HCT116 (cell line): ENCODE measurements at regions not wholly inside any gene's neighbourhood (a gene's known extent, or its start where the extent isn't known, plus 50 kb on each side); places are given as distances from the start of the nearest gene placed in this dataset.

Source experiments
- ATAC-seq: fragments of 200-7000 bp; cut with Tn5 transposase; 2 replicates; pipeline ENCODE4 v1.9.1; 2020; ENCODE audit warnings: mild to moderate bottlenecking, moderate library complexity
- BruUV-seq: library from RNA; stranded (reverse); fragments of 400-500 nt; replicated peaks from 2 replicates; lab custom pipeline; 2021; lab: Mats Ljungman, UMichigan
- CTCF ChIA-PET: fragments of 300-600 bp; sonication (Branson Sonifier 250); formaldehyde crosslinking; loops from one replicate; lab custom pipeline; 2021; ENCODE audit warnings: antibody characterized with exemption; lab: Charles Lee
- POLR2A ChIA-PET: fragments of 300-600, 350-600 bp; sonication (Branson Sonifier 250); formaldehyde crosslinking; loops from one replicate; lab custom pipeline; 2021; ENCODE audit warnings: antibody characterized with exemption; lab: Charles Lee
- RAD21 ChIA-PET, 2 experiments: fragments of 300-600 bp; sonication (Branson Sonifier 250); formaldehyde crosslinking; loops; one replicate each; lab custom pipeline; 2023; ENCODE audit warnings: low total read pairs in 2 of 2; ENCODE audit not compliant: uncharacterized antibody in 2 of 2, unreplicated experiment in 2 of 2, low non-redundant PET in 1 of 2; lab: Charles Lee
- DNase-seq: peaks from one replicate; pipeline ENCODE4 v3.0.0-alpha.2; 2010; ENCODE audit warnings: low read depth, low spot score
- H2AFZ ChIP-seq: fragments of 200-600 bp; shearing (Covaris generic), sonication (generic); 2 replicates; pipeline ENCODE4 v1.6.1; 2017; ENCODE audit warnings: low read depth, mixed run types, mixed read lengths, antibody characterized with exemption, low read length; ENCODE audit not compliant: poor library complexity, severe bottlenecking
- H3K27ac ChIP-seq: 2 replicates; pipeline ENCODE4 v1.5.1; 2012; ENCODE audit warnings: low read depth, low read length
- H3K27me3 ChIP-seq: fragments of 200-600 bp; sonication (generic); 2 replicates; pipeline ENCODE4 v1.6.1; 2016; ENCODE audit warnings: mixed run types, low read length, mixed read lengths; ENCODE audit not compliant: insufficient read depth
- H3K36me3 ChIP-seq, 2 experiments: fragments of 200-500 bp in 1 of 2; fragments of 200-600 bp in 1 of 2; sonication (Bioruptor generic) in 1 of 2; sonication (generic) in 1 of 2; 2 replicates each; pipeline versions ENCODE4 v1.5.1 to v1.6.1; 2014 to 2016; ENCODE audit warnings: low read length in 2 of 2, inconsistent platforms in 1 of 2, mixed read lengths in 1 of 2, mixed run types in 1 of 2; ENCODE audit not compliant: insufficient read depth in 2 of 2, control insufficient read depth in 1 of 2
- H3K4me1 ChIP-seq, 2 experiments: fragments of 200-600 bp in 1 of 2; sonication (generic) in 1 of 2; 2 replicates each; pipeline versions ENCODE4 v1.5.1 to v1.6.1; 2012 to 2017; ENCODE audit warnings: low read length in 2 of 2, inconsistent platforms in 1 of 2, mild to moderate bottlenecking in 1 of 2, mixed read lengths in 1 of 2, mixed run types in 1 of 2, moderate library complexity in 1 of 2; ENCODE audit not compliant: insufficient read depth in 2 of 2, control insufficient read depth in 1 of 2
- H3K4me2 ChIP-seq: fragments of 200-600 bp; sonication (generic); 2 replicates; pipeline ENCODE4 v1.6.1; 2017; ENCODE audit warnings: mixed run types, low read length, mixed read lengths
- H3K4me3 ChIP-seq, 2 experiments: fragments of 200-600 bp in 1 of 2; sonication (generic) in 1 of 2; replicated peaks in 1 of 2; 2 replicates each; pipeline ENCODE4 v1.5.1; 2011 to 2016; ENCODE audit warnings: low read length in 2 of 2, control low read depth in 1 of 2, low read depth in 1 of 2, mild to moderate bottlenecking in 1 of 2, mixed read lengths in 1 of 2, mixed run types in 1 of 2
- H3K79me2 ChIP-seq: fragments of 200-600 bp; sonication (generic); 2 replicates; pipeline ENCODE4 v1.6.1; 2017; ENCODE audit warnings: mild to moderate bottlenecking, mixed run types, low read length, moderate library complexity, mixed read lengths; ENCODE audit not compliant: insufficient read depth
- H3K9ac ChIP-seq: fragments of 200-600 bp; sonication (generic); 2 replicates; pipeline ENCODE4 v1.6.1; 2016; ENCODE audit warnings: low read length, mixed read lengths
- H3K9me2 ChIP-seq: fragments of 200-600 bp; sonication (generic), shearing (Covaris generic); 2 replicates; pipeline ENCODE4 v1.6.1; 2017; ENCODE audit warnings: mixed run types, mild to moderate bottlenecking, moderate library complexity; ENCODE audit not compliant: insufficient read depth
- H3K9me3 ChIP-seq, 2 experiments: fragments of 200-500 bp in 1 of 2; fragments of 200-600 bp in 1 of 2; sonication (Bioruptor generic) in 1 of 2; sonication (generic) in 1 of 2; 2 replicates each; pipeline ENCODE4 v1.6.1; 2014 to 2017; ENCODE audit warnings: low read length in 2 of 2, mixed read lengths in 2 of 2, inconsistent platforms in 1 of 2, low read depth in 1 of 2, mild to moderate bottlenecking in 1 of 2, mixed run types in 1 of 2, moderate library complexity in 1 of 2; ENCODE audit not compliant: control insufficient read depth in 1 of 2, insufficient read depth in 1 of 2
- H4K20me1 ChIP-seq: fragments of 200-600 bp; sonication (generic), shearing (Covaris generic); 2 replicates; pipeline ENCODE4 v1.6.1; 2017; ENCODE audit warnings: mixed run types, mild to moderate bottlenecking, moderate library complexity; ENCODE audit not compliant: insufficient read depth
- CBX3 ChIP-seq: IDR thresholded peaks from 2 replicates; pipeline ENCODE4 v1.6.1; 2012; ENCODE audit warnings: low read depth
- EGR1 ChIP-seq: IDR thresholded peaks from 2 replicates; pipeline ENCODE4 v1.6.1; 2012; ENCODE audit warnings: low read depth
- ELF1 ChIP-seq: IDR thresholded peaks from 2 replicates; pipeline ENCODE4 v1.6.1; 2012; ENCODE audit warnings: low read depth, borderline replicate concordance
- EZH2 ChIP-seq: fragments of 200-600 bp; sonication (generic); IDR thresholded peaks from 2 replicates; pipeline ENCODE4 v1.6.1; 2017; ENCODE audit warnings: antibody characterized with exemption, mixed run types
- EZH2phosphoT487 ChIP-seq: fragments of 200-600 bp; IDR thresholded peaks from 2 replicates; pipeline ENCODE4 v1.6.1; 2018; ENCODE audit warnings: antibody characterized with exemption, borderline replicate concordance
- FOSL1 ChIP-seq: IDR thresholded peaks from 2 replicates; pipeline ENCODE4 v1.6.1; 2012; ENCODE audit warnings: low read depth
- JUND ChIP-seq: IDR thresholded peaks from 2 replicates; pipeline ENCODE4 v1.6.1; 2012
- MAX ChIP-seq: IDR thresholded peaks from 2 replicates; pipeline ENCODE4 v1.6.1; 2012
- POLR2A ChIP-seq: IDR thresholded peaks from 2 replicates; pipeline ENCODE4 v1.7.0; 2011; ENCODE audit warnings: borderline replicate concordance; ENCODE audit not compliant: insufficient read depth, insufficient read length; ENCODE audit errors: extremely low read depth
- RAD21 ChIP-seq: IDR thresholded peaks from 2 replicates; pipeline ENCODE4 v1.6.1; 2012; ENCODE audit warnings: low read depth, mild to moderate bottlenecking
- SRF ChIP-seq: IDR thresholded peaks from 2 replicates; pipeline ENCODE4 v1.6.1; 2012; ENCODE audit warnings: low read depth
- TCF7L2 ChIP-seq: IDR thresholded peaks from 2 replicates; pipeline ENCODE4 v1.7.0; 2011; ENCODE audit warnings: borderline replicate concordance, inconsistent platforms; ENCODE audit not compliant: insufficient read depth, insufficient read length; ENCODE audit errors: extremely low read depth
- YY1 ChIP-seq: IDR thresholded peaks from 2 replicates; pipeline ENCODE4 v1.6.1; 2011; ENCODE audit warnings: low read length, low read depth, moderate library complexity, mild to moderate bottlenecking; ENCODE audit not compliant: insufficient replicate concordance; ENCODE audit errors: extremely low read depth
- ZFX ChIP-seq: fragments of 450-650 bp; IDR thresholded peaks from 2 replicates; pipeline ENCODE4 v1.6.1; 2017
- ZNF274 ChIP-seq: fragments of 200-500 bp; sonication (Bioruptor generic); IDR thresholded peaks from 2 replicates; pipeline ENCODE4 v1.6.1; 2014; ENCODE audit warnings: mild to moderate bottlenecking, low read depth, low read length, inconsistent platforms
- intact Hi-C: fragments of 100-400 bp; cut with micrococcal nuclease; formaldehyde crosslinking; loops from 2 replicates; pipeline ENCODE4 v1.10.0; 2022

DNA sequence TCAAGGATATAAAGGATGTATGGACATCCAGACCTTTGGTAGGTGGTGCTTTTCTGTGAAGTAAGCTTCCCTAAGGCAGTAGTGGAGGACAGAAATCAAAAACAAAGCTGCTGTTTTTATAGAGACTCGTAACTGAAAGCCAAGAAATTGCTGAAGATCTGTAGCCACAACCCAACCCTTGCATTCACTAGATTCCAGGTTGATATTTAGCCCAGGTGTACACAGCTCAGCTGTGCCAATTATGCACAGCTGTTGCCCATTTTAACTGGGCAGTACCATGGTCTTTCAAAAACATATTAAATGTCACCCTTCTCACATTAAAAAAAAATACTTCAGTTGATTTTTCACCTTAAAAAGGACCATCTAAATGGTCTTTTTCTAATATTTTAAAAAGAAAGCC, 75.8 kb downstream of the CNTN3 start (continued):
- TF ChIP-seq POLR2A (no peak), SRF (no peak)

- CTCF ChIA-PET, result no interaction called here
- intact Hi-C loops, result no loop called here
- POLR2A ChIA-PET, result no interaction called here
Observed at GRCh38 chr3:74537857-74538256, 76.6 kb downstream of the CNTN3 start.

GRCh38 chr3:74537164-74537563, 77.3 kb downstream of the CNTN3 start:
- no peaks in the 10 kb centered on the region for H3K9me2 ChIP-seq
- DNase-seq (no peak), ATAC-seq (no peak)
- ChIA-PET POLR2A (no interaction called here), RAD21 (no interaction called here), CTCF (no interaction called here)
- H3K27ac ChIP-seq, result no peak overlapping the region
- H3K9ac ChIP-seq, result no peak overlapping the region
- no peak for TF ChIP-seq TCF7L2
- no peak for TF ChIP-seq JUND
- no peak for TF ChIP-seq EGR1
- TF ChIP-seq CBX3, result no peak
- H2AFZ ChIP-seq, result no peak overlapping the region
- intact Hi-C loops, result no loop called here
- no peak overlapping the region for H3K4me2 ChIP-seq
- H3K79me2 ChIP-seq, result no peaks in the 10 kb centered on the region
- H3K4me1 ChIP-seq, result no peaks in the 10 kb centered on the region
- no peaks in the 10 kb centered on the region for H3K36me3 ChIP-seq
- no peaks in the 10 kb centered on the region for H4K20me1 ChIP-seq
- H3K9me3 ChIP-seq, result peaks cover 9 to 29% of the 10 kb centered on the region in 2 experiments; a peak in 2 of 4 replicates
- no peaks in the 10 kb centered on the region for H3K27me3 ChIP-seq
- H3K4me3 ChIP-seq, result no peak overlapping the region
- BruUV-seq, result no TSS peak

More at GRCh38 chr3:74537857-74538256, 76.6 kb downstream of the CNTN3 start:
- no peak overlapping the region for H3K4me3 ChIP-seq
- H3K27me3 ChIP-seq, result no peaks in the 10 kb centered on the region
- no peak overlapping the region for H2AFZ ChIP-seq
- no peak overlapping the region for H3K4me2 ChIP-seq
- TF ChIP-seq ZFX (no peak), POLR2A (no peak), JUND (no peak), MAX (no peak), FOSL1 (no peak), ZNF274 (no peak), ELF1 (no peak), RAD21 (no peak), YY1 (no peak), EZH2 (no peak), EZH2phosphoT487 (no peak)
- BruUV-seq, result no TSS peak
- peaks cover 9 to 29% of the 10 kb centered on the region in 2 experiments; a peak in 2 of 4 replicates for H3K9me3 ChIP-seq
- no peak overlapping the region for H3K27ac ChIP-seq
- no peaks in the 10 kb centered on the region for H3K36me3 ChIP-seq
- no peaks in the 10 kb centered on the region for H3K4me1 ChIP-seq
- H4K20me1 ChIP-seq, result no peaks in the 10 kb centered on the region
- no peak for DNase-seq
- ATAC-seq, result no peak
- H3K9me2 ChIP-seq, result no peaks in the 10 kb centered on the region
- no peaks in the 10 kb centered on the region for H3K79me2 ChIP-seq
- no peak overlapping the region for H3K9ac ChIP-seq
- RAD21 ChIA-PET, result no interaction called here
